ENCODE measurements at regions not wholly inside any gene's neighbourhood (a gene's known extent, or its start where the extent isn't known, plus 50 kb on each side); places are given as distances from the start of the nearest gene placed in this dataset.

- ATAC-seq = no peak
- TF ChIP-seq GLIS3 (CRISPR knock-in tag; IDR thresholded peaks at IDR 0.05) = no peak
- no peak for TF ChIP-seq SNAI2 (CRISPR knock-in tag; IDR thresholded peaks at IDR 0.05)
- TF ChIP-seq POU6F1 (CRISPR knock-in tag; IDR thresholded peaks at IDR 0.05; ENCODE audit: borderline replicate concordance, low read depth) = no peak
- no peak for TF ChIP-seq ZNF565 (CRISPR knock-in tag; conservative IDR thresholded peaks at IDR 0.05; ENCODE audit: low read depth)
- no peak for TF ChIP-seq ARNTL (CRISPR knock-in tag; IDR thresholded peaks at IDR 0.05; ENCODE audit: borderline replicate concordance, low read depth)
- TF ChIP-seq BACH2 (CRISPR knock-in tag; IDR thresholded peaks at IDR 0.05; ENCODE audit: borderline replicate concordance) = no peak
Observed at GRCh38 chr13:110801044-110801443, 87.5 kb downstream of the ING1 start.

DNA sequence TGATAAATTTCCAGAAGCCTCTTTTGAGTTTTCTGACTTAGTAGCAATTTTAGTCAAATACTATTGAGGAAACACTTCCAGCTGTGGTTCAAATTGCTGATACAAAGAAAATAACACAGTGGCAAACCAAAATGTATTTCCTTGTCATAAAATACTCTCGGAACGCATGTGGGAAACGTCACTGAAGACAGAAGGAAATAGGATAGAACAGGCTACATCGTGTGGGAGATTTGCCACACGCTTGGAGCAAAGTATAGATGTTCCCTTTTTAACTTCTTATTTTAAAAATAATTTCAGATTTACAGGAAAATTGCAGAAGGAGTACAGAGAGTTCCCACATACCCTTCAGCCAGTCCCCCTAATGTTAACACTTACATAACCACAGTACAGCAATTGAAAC is 88.8 kb downstream of the ING1 start:
- ATAC-seq = no peak
- TF ChIP-seq, protein P1, sequence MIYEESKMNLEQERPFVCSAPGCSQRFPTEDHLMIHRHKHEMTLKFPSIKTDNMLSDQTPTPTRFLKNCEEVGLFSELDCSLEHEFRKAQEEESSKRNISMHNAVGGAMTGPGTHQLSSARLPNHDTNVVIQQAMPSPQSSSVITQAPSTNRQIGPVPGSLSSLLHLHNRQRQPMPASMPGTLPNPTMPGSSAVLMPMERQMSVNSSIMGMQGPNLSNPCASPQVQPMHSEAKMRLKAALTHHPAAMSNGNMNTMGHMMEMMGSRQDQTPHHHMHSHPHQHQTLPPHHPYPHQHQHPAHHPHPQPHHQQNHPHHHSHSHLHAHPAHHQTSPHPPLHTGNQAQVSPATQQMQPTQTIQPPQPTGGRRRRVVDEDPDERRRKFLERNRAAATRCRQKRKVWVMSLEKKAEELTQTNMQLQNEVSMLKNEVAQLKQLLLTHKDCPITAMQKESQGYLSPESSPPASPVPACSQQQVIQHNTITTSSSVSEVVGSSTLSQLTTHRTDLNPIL (CRISPR knock-in tag; IDR thresholded peaks at IDR 0.05; ENCODE audit: low read depth) = no peak
- TF ChIP-seq ZNF565 (CRISPR knock-in tag; conservative IDR thresholded peaks at IDR 0.05; ENCODE audit: low read depth) = no peak
- TF ChIP-seq ZFP3 (CRISPR knock-in tag; IDR thresholded peaks at IDR 0.05) = no peak
- TF ChIP-seq, protein P2, sequence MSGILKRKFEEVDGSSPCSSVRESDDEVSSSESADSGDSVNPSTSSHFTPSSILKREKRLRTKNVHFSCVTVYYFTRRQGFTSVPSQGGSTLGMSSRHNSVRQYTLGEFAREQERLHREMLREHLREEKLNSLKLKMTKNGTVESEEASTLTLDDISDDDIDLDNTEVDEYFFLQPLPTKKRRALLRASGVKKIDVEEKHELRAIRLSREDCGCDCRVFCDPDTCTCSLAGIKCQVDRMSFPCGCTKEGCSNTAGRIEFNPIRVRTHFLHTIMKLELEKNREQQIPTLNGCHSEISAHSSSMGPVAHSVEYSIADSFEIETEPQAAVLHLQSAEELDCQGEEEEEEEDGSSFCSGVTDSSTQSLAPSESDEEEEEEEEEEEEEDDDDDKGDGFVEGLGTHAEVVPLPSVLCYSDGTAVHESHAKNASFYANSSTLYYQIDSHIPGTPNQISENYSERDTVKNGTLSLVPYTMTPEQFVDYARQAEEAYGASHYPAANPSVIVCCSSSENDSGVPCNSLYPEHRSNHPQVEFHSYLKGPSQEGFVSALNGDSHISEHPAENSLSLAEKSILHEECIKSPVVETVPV (CRISPR knock-in tag; IDR thresholded peaks at IDR 0.05) = no peak
- no peak for TF ChIP-seq RARB (CRISPR knock-in tag; IDR thresholded peaks at IDR 0.05)
- TF ChIP-seq, protein P3, sequence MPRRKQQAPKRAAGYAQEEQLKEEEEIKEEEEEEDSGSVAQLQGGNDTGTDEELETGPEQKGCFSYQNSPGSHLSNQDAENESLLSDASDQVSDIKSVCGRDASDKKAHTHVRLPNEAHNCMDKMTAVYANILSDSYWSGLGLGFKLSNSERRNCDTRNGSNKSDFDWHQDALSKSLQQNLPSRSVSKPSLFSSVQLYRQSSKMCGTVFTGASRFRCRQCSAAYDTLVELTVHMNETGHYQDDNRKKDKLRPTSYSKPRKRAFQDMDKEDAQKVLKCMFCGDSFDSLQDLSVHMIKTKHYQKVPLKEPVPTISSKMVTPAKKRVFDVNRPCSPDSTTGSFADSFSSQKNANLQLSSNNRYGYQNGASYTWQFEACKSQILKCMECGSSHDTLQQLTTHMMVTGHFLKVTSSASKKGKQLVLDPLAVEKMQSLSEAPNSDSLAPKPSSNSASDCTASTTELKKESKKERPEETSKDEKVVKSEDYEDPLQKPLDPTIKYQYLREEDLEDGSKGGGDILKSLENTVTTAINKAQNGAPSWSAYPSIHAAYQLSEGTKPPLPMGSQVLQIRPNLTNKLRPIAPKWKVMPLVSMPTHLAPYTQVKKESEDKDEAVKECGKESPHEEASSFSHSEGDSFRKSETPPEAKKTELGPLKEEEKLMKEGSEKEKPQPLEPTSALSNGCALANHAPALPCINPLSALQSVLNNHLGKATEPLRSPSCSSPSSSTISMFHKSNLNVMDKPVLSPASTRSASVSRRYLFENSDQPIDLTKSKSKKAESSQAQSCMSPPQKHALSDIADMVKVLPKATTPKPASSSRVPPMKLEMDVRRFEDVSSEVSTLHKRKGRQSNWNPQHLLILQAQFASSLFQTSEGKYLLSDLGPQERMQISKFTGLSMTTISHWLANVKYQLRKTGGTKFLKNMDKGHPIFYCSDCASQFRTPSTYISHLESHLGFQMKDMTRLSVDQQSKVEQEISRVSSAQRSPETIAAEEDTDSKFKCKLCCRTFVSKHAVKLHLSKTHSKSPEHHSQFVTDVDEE (CRISPR knock-in tag; IDR thresholded peaks at IDR 0.05) = no peak
- no peak for TF ChIP-seq POU6F1 (CRISPR knock-in tag; IDR thresholded peaks at IDR 0.05; ENCODE audit: borderline replicate concordance, low read depth)

DNA sequence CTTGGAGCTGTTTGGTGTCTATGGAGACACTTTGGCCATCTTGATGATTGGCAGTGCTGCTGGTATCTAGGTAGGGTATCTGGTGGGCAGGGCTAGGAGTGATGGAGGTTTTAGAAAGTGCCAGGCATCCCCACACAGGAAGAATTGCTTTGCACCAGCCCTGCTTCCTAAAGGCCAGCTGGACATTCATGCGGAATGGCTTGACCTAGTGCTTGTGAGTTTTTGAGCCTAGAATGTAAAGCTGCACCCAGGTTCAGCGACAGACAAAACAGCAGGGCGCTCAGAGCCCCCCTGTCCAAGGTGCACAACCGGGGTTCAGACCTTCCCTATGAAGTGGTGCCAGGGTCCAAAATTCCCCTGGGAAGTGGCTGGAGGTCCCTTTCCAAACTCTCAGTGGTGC is 93.1 kb downstream of the ING1 start:
- ATAC-seq = no peak
- TF ChIP-seq ZNF8 (CRISPR knock-in tag; IDR thresholded peaks at IDR 0.05) (no peak), RARB (CRISPR knock-in tag; IDR thresholded peaks at IDR 0.05) (no peak)

- TF ChIP-seq GLIS3 (CRISPR knock-in tag; IDR thresholded peaks at IDR 0.05) = no peak
- no peak for TF ChIP-seq ZNF565 (CRISPR knock-in tag; conservative IDR thresholded peaks at IDR 0.05; ENCODE audit: low read depth)
- TF ChIP-seq ZFP30 (CRISPR knock-in tag; IDR thresholded peaks at IDR 0.05) = no peak
- no peak for TF ChIP-seq ESRRG (CRISPR knock-in tag; IDR thresholded peaks at IDR 0.05)
- no peak for TF ChIP-seq ISL1 (CRISPR knock-in tag; IDR thresholded peaks at IDR 0.05)
- no peak for TF ChIP-seq TOX (CRISPR knock-in tag; IDR thresholded peaks at IDR 0.05; ENCODE audit: borderline replicate concordance)
- no peak for TF ChIP-seq ZNF8 (CRISPR knock-in tag; IDR thresholded peaks at IDR 0.05)
- TF ChIP-seq, protein P2 (CRISPR knock-in tag; IDR thresholded peaks at IDR 0.05) = no peak
- TF ChIP-seq, protein P4, sequence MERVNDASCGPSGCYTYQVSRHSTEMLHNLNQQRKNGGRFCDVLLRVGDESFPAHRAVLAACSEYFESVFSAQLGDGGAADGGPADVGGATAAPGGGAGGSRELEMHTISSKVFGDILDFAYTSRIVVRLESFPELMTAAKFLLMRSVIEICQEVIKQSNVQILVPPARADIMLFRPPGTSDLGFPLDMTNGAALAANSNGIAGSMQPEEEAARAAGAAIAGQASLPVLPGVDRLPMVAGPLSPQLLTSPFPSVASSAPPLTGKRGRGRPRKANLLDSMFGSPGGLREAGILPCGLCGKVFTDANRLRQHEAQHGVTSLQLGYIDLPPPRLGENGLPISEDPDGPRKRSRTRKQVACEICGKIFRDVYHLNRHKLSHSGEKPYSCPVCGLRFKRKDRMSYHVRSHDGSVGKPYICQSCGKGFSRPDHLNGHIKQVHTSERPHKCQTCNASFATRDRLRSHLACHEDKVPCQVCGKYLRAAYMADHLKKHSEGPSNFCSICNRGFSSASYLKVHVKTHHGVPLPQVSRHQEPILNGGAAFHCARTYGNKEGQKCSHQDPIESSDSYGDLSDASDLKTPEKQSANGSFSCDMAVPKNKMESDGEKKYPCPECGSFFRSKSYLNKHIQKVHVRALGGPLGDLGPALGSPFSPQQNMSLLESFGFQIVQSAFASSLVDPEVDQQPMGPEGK (CRISPR knock-in tag; IDR thresholded peaks at IDR 0.05; ENCODE audit: borderline replicate concordance) = no peak
- TF ChIP-seq ZNF70 (CRISPR knock-in tag; IDR thresholded peaks at IDR 0.05) = no peak
- no peak for TF ChIP-seq ARNTL (CRISPR knock-in tag; IDR thresholded peaks at IDR 0.05; ENCODE audit: borderline replicate concordance, low read depth)
- no peak for ATAC-seq
Observed at GRCh38 chr13:110807546-110807945, 94.0 kb downstream of the ING1 start.
